Esophagus squamous epithelium (tissue), 5 donors: ENCODE measurements at regions not wholly inside any gene's neighbourhood (a gene's known extent, or its start where the extent isn't known, plus 50 kb on each side); places are given as distances from the start of the nearest gene placed in this dataset.

Source experiments
- DNase-seq: peaks from one replicate; lab custom pipeline; 2025; lab: John Stamatoyannopoulos, UW
- H3K27ac ChIP-seq, 4 donors: fragments of 200-600 bp; sonication (generic); one replicate each; pipeline ENCODE4 v1.5.1; 2016 to 2019; ENCODE audit warnings: mild to moderate bottlenecking in 1 of 4
- H3K27me3 ChIP-seq, 4 donors: fragments of 200-600 bp; sonication (generic); 1 replicate in 3 of 4; 2 replicates in 1 of 4; pipeline versions ENCODE4 v1.5.1 to v1.6.0; 2017 to 2021; ENCODE audit warnings: antibody characterized with exemption in 1 of 4
- H3K36me3 ChIP-seq, 3 donors: fragments of 200-600 bp; sonication (generic); one replicate each; pipeline ENCODE4 v1.5.1; 2016 to 2019
- H3K4me1 ChIP-seq, 3 donors: fragments of 200-600 bp; sonication (generic); one replicate each; pipeline ENCODE4 v1.5.1; 2017 to 2019
- H3K4me3 ChIP-seq, 4 donors: fragments of 200-600 bp; sonication (generic); 1 replicate in 3 of 4; 2 replicates in 1 of 4; pipeline ENCODE4 v1.5.1; 2016 to 2019; ENCODE audit warnings: mild to moderate bottlenecking in 2 of 4, moderate library complexity in 1 of 4
- H3K9me3 ChIP-seq, 3 donors: fragments of 200-600 bp; sonication (generic); one replicate each; pipeline ENCODE4 v1.5.1; 2016 to 2019
- POLR2A ChIP-seq, 4 donors: fragments of 450-650 bp; IDR thresholded peaks; one replicate each; pipeline ENCODE4 v1.6.1; 2017; ENCODE audit warnings: antibody characterized with exemption in 4 of 4, mild to moderate bottlenecking in 4 of 4, moderate library complexity in 3 of 4
- WGBS, 2 donors: methylation state at CpG; one replicate each; pipeline ENCODE4 v1.1.5; 2018; 5-methylcytosine and 5-hydroxymethylcytosine counted together
- intact Hi-C: fragments of 100-400 bp; cut with DNase I; formaldehyde crosslinking; loops from one replicate; pipeline ENCODE4 v1.15.0; 2022
- TF ChIP-seq, protein P1 (sequence below), 6 experiments: fragments of 450-650 bp in 4 of 6; fragments of 200-600 bp in 2 of 6; sonication (generic) in 2 of 6; IDR thresholded peaks; one replicate each; pipeline ENCODE4 v1.5.1; 2016 to 2019; ENCODE audit warnings: antibody characterized with exemption in 6 of 6, mild to moderate bottlenecking in 4 of 6, moderate library complexity in 4 of 6
- donor health status: DM: yes; HTN: yes; CAD: no.

DNA sequence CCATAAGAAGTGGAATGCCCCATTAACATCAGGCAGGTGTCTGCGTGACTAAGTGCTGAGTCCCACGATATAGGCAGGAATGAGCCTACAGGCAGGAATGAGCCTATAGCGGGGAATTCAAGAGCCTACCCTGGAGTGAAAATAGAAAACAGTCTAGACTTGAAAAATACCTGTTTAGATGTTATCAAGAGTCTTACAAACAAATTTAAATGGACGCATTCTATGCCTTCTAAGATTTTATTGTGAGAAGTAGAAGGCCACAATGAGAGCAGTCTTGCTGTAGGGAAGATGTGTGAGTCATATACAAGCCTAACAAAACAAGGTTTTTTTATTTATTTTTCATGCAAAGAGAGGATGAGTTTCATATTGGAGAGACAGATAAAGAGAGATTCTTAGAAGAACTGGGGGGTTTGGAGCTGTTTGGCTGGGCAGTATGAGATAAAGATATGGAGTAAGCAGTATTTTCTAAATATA lies 200.8 kb upstream of the ZC3H12C start:
- H3K27me3 ChIP-seq = no peaks in the 10 kb centered on the region
- no peak overlapping the region for H3K27ac ChIP-seq
- DNase-seq = no peak
- no peaks in the 10 kb centered on the region for H3K36me3 ChIP-seq
- WGBS, 2 donors = 68 to 80% methylated on average over 4 of the region's 4 CpGs
- no peak overlapping the region for H3K4me3 ChIP-seq
- no peak for TF ChIP-seq POLR2A (IDR thresholded peaks at IDR 0.05)
- TF ChIP-seq, protein P1, sequence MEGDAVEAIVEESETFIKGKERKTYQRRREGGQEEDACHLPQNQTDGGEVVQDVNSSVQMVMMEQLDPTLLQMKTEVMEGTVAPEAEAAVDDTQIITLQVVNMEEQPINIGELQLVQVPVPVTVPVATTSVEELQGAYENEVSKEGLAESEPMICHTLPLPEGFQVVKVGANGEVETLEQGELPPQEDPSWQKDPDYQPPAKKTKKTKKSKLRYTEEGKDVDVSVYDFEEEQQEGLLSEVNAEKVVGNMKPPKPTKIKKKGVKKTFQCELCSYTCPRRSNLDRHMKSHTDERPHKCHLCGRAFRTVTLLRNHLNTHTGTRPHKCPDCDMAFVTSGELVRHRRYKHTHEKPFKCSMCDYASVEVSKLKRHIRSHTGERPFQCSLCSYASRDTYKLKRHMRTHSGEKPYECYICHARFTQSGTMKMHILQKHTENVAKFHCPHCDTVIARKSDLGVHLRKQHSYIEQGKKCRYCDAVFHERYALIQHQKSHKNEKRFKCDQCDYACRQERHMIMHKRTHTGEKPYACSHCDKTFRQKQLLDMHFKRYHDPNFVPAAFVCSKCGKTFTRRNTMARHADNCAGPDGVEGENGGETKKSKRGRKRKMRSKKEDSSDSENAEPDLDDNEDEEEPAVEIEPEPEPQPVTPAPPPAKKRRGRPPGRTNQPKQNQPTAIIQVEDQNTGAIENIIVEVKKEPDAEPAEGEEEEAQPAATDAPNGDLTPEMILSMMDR (IDR thresholded peaks at IDR 0.05) = no peak
- intact Hi-C loops = no loop called here
- H3K4me1 ChIP-seq = no peaks in the 10 kb centered on the region
- no peaks in the 10 kb centered on the region for H3K9me3 ChIP-seq

DNA sequence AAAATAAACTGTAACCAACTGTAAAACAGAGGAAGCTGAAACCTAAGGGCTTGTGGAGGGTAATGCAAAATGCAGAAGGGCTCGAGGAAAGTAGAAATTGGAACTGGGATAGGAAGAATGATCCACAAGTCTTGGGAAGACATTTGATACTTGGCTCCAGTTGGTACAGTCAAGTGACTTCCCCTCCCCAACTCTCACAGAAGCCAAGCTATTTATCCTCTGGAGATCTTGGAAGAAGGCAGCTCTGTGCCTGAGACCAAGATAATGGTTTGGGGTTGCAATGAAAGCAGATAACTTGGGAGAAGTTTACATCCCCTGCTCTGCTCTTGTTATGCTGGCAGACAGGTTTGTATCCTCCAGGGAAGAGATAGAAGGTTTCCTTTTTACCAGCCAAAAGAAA lies 198.9 kb upstream of the ZC3H12C start:
- Histone ChIP-seq H3K4me3 (no peak overlapping the region), H3K27me3 (no peaks in the 10 kb centered on the region), H3K9me3 (no peaks in the 10 kb centered on the region), H3K36me3 (no peaks in the 10 kb centered on the region), H3K27ac (no peak overlapping the region), H3K4me1 (no peaks in the 10 kb centered on the region)
- intact Hi-C loops = no loop called here
- WGBS, 2 donors = 58 to 61% methylated on average over 1 of the region's 1 CpG
- no peak for TF ChIP-seq POLR2A (IDR thresholded peaks at IDR 0.05)
- TF ChIP-seq, protein P1 (IDR thresholded peaks at IDR 0.05) = no peak
- DNase-seq = no peak

DNA sequence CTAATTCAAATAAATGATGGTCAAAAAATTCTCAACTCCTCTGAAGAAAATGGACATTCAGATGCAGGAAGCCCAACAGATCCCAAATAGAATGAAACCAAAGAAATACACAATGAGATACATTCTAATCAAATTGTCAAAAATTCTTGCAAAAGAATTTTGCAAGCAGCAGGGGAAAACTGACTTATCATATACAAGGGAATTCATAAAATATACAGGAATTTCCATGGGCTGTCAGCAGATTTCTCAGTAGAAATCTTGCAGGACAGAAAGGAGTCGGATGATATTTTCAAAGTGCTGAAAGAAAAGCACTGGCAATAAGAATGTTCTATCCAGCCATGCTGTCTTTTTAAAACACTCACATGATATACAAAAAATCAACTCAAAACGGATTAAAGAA lies 194.6 kb upstream of the ZC3H12C start:
- TF ChIP-seq, protein P1 (IDR thresholded peaks at IDR 0.05) = no peak
- no peak for TF ChIP-seq POLR2A (IDR thresholded peaks at IDR 0.05)
- no peaks in the 10 kb centered on the region for H3K36me3 ChIP-seq
- WGBS, 2 donors = 78 to 83% methylated on average over 2 of the region's 2 CpGs

DNA sequence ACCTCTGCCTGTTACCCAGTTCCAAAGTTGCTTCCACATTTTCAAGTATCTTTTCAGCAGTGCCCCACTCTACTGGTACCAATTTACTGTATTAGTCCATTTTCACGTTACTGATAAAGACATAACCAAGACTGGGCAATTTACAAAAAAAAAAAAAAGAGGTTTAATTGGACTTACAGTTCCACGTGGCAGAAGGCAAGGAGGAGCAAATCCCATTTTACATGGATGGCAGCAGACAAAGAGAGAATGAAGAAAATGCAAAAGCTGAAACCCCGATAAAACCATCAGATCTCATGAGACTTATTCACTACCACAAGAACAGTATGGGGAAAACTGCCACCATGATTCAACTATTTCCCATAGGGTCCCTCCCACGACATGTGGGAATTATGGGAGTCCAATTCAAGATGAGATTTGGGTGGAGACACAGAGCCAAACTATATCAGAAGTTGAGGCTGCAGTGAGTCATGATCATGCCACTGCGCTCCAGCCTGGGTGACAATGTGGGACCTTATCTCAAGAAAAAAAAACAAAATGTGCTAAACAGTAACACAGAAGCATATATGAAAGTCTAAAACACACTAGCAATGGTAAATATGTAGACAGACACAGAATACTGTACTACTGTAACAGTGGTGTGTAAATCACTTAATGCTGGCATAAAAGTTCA lies 190.3 kb upstream of the ZC3H12C start:
- H3K4me1 ChIP-seq = no peaks in the 10 kb centered on the region
- no peaks in the 10 kb centered on the region for H3K27me3 ChIP-seq
- no peaks in the 10 kb centered on the region for H3K36me3 ChIP-seq
- intact Hi-C loops = no loop called here
- H3K27ac ChIP-seq = no peak overlapping the region
- no peak for DNase-seq
- no peaks in the 10 kb centered on the region for H3K9me3 ChIP-seq
- TF ChIP-seq, protein P1 (IDR thresholded peaks at IDR 0.05) = no peak
- TF ChIP-seq POLR2A (IDR thresholded peaks at IDR 0.05) = no peak
- H3K4me3 ChIP-seq = no peak overlapping the region
- WGBS, 2 donors = 67 to 74% methylated on average over 5 of the region's 5 CpGs

More for the DNA sequence above, 194.6 kb upstream of the ZC3H12C start:
- Histone ChIP-seq H3K27me3 (no peaks in the 10 kb centered on the region), H3K4me1 (no peaks in the 10 kb centered on the region), H3K4me3 (no peak overlapping the region), H3K9me3 (no peaks in the 10 kb centered on the region), H3K27ac (no peak overlapping the region)
- intact Hi-C loops = no loop called here
- DNase-seq = no peak

DNA sequence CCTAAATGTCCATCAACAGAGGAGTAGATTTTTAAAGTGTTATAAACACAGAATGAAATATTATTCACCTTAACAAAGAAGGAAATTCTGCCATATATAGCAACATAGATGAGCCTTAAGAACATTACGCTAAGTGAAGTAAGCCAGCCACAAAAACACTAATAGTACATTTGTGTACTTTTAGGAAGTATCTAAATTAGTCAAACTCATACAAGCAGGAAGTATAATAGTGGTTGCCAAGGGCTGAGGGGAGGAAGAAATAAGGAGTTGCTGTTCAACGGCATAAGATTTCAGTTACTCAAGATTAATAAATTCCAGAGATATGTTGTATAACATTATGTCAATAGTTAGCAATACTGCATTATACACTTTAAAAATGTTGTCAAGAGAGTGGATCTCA lies 181.7 kb upstream of the ZC3H12C start:
- Histone ChIP-seq H3K27me3 (no peaks in the 10 kb centered on the region), H3K4me1 (peaks cover 0 to 16% (median 6%) of the 10 kb centered on the region in 3 donors), H3K9me3 (no peaks in the 10 kb centered on the region), H3K36me3 (no peaks in the 10 kb centered on the region), H3K27ac (no peak overlapping the region), H3K4me3 (no peak overlapping the region)
- DNase-seq = no peak
- TF ChIP-seq POLR2A (IDR thresholded peaks at IDR 0.05) = no peak
- TF ChIP-seq, protein P1 (IDR thresholded peaks at IDR 0.05) = no peak
- intact Hi-C loops = no loop called here
- 61 to 72% methylated on average over 2 of the region's 2 CpGs for WGBS, 2 donors
